Head of caudate nucleus (tissue), 42 donors: ENCODE measurements at regions not wholly inside any gene's neighbourhood (a gene's known extent, or its start where the extent isn't known, plus 50 kb on each side); places are given as distances from the start of the nearest gene placed in this dataset.
"Not testable (repeated sequence)": the region's sequence is repeated elsewhere in the genome, so short reads cannot be mapped to it uniquely, and the experiment has no call there.

Experiments
- DNase-seq, 42 donors: peaks; one replicate each; pipeline versions ENCODE4 v3.0.0 to v3.0.0-alpha.2; 2020 to 2021; ENCODE audit warnings: mixed read lengths in 7 of 42
- intact Hi-C: fragments of 100-400 bp; cut with DNase I; formaldehyde crosslinking; loops from one replicate; pipeline ENCODE4 v1.15.0; 2022

GRCh38 chr11:116065986-116066385, 561.8 kb upstream of the CADM1 start:
- no peak for DNase-seq
- intact Hi-C loops: no loop called here

- DNase-seq: no peak
- intact Hi-C loops: no loop called here
Measured at GRCh38 chr11:116065191-116065895, 561.1 kb upstream of the CADM1 start.

GRCh38 chr11:116062490-116063171, 558.4 kb upstream of the CADM1 start:
- no peak for DNase-seq
- intact Hi-C loops: no loop called here

- intact Hi-C loops: no loop called here
- DNase-seq: no peak
Measured at GRCh38 chr11:116062129-116062489, 557.9 kb upstream of the CADM1 start.

GRCh38 chr11:116061322-116061721, 557.1 kb upstream of the CADM1 start:
- intact Hi-C loops: no loop called here
- DNase-seq: no peak

- intact Hi-C loops: no loop called here
- DNase-seq: no peak
Measured at GRCh38 chr11:116059919-116060318, 555.7 kb upstream of the CADM1 start.

- DNase-seq: no peak
- intact Hi-C loops: no loop called here
Measured at GRCh38 chr11:116057000-116057399, 552.8 kb upstream of the CADM1 start.

GRCh38 chr11:116055064-116055463, 550.8 kb upstream of the CADM1 start:
- intact Hi-C loops: no loop called here
- DNase-seq: no peak

- DNase-seq: peak in 2 of 42 donors; percentile 12 to 19
- intact Hi-C loops: no loop called here
Measured at GRCh38 chr11:116053548-116053919, 549.3 kb upstream of the CADM1 start.

GRCh38 chr11:116052603-116053547, 548.7 kb upstream of the CADM1 start:
- intact Hi-C loops: no loop called here
- DNase-seq: no peak

- DNase-seq: no peak
- intact Hi-C loops: no loop called here
Measured at GRCh38 chr11:116051494-116051893, 547.3 kb upstream of the CADM1 start.

- DNase-seq: no peak
- intact Hi-C loops: no loop called here
Measured at GRCh38 chr11:116049383-116049782, 545.2 kb upstream of the CADM1 start.

- DNase-seq: no peak
- intact Hi-C loops: no loop called here
Measured at GRCh38 chr11:116046127-116046526, 541.9 kb upstream of the CADM1 start.

GRCh38 chr11:116044941-116045340, 540.7 kb upstream of the CADM1 start:
- peak in 1 of 42 donors; percentile 24 for DNase-seq
- intact Hi-C loops: no loop called here

- peak in 1 of 42 donors; percentile 9 for DNase-seq
- intact Hi-C loops: no loop called here
Measured at GRCh38 chr11:116044520-116044919, 540.3 kb upstream of the CADM1 start.

- DNase-seq: peak in 1 of 42 donors; percentile 42
- intact Hi-C loops: no loop called here
Measured at GRCh38 chr11:116043857-116044256, 539.6 kb upstream of the CADM1 start.

- DNase-seq, intact Hi-C loops: not testable (repeated sequence)
Measured at GRCh38 chr11:116043059-116043458, 538.8 kb upstream of the CADM1 start.

GRCh38 chr11:116042146-116042545, 537.9 kb upstream of the CADM1 start:
- DNase-seq: peak in 1 of 42 donors; percentile 28
- intact Hi-C loops: no loop called here

- intact Hi-C loops: no loop called here
- DNase-seq: no peak
Measured at GRCh38 chr11:116037861-116038260, 533.6 kb upstream of the CADM1 start.

- DNase-seq: no peak
- intact Hi-C loops: no loop called here
Measured at GRCh38 chr11:116035977-116036376, 531.8 kb upstream of the CADM1 start.
